Stimulated activated memory B cell treated with anti-CD40 and anti-IgM and Interleukin-4, amounts not matched to agents 10 μg/mL and 1 μg/mL and 100 μg/mL, for 72 hours (primary cell): ENCODE measurements at regions not wholly inside any gene's neighbourhood (a gene's known extent, or its start where the extent isn't known, plus 50 kb on each side); places are given as distances from the start of the nearest gene placed in this dataset.

ENCODE experiments used
- ATAC-seq: fragments of 150-1000 bp; cut with Tn5 transposase; 2 replicates; pipeline ENCODE4 v1.10.0; 2021
- H3K27ac Mint-ChIP-seq: one replicate; pipeline ENCODE4 v1.8.0; 2022; ENCODE audit warnings: mild to moderate bottlenecking, mixed read lengths
- H3K27me3 Mint-ChIP-seq: one replicate; pipeline ENCODE4 v1.8.0; 2022; ENCODE audit warnings: mixed read lengths
- H3K36me3 Mint-ChIP-seq: one replicate; pipeline ENCODE4 v1.8.0; 2022; ENCODE audit warnings: mixed read lengths
- H3K4me1 Mint-ChIP-seq: one replicate; pipeline ENCODE4 v1.8.0; 2022; ENCODE audit warnings: mixed read lengths
- H3K4me3 Mint-ChIP-seq: one replicate; pipeline ENCODE4 v1.8.0; 2022; ENCODE audit warnings: mild to moderate bottlenecking, moderate library complexity, mixed read lengths
- H3K9me3 Mint-ChIP-seq: one replicate; pipeline ENCODE4 v1.8.0; 2022; ENCODE audit warnings: mixed read lengths

DNA sequence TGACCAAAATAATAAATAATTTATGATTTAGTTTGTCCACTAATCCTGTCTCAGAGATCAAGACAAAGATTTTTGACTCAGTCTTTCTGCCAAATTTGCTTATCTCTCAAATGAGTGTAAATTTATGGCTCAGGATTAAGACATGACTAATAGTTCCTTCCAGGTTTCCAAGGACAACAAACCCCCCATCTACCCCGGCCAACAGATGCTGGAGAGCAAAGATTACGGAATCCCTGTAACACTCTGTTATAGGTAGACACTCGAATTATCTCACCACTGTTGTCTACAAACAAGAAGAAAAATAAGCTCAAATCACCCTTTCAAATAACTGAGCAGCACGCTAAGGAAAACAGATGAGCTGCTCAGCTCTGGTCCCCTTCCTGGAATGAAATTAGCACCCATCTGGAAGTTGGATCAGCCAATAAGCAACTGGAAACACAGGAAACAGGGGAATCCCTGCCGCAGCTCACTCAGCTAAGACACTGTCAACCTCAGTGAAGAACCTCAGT lies 56.8 kb upstream of the SVIL start:
- Mint-ChIP-seq H3K9me3 (peaks cover 2% of the 10 kb centered on the region), H3K4me3 (no peak overlapping the region), H3K36me3 (no peaks in the 10 kb centered on the region), H3K4me1 (no peaks in the 10 kb centered on the region), H3K27ac (no peak overlapping the region), H3K27me3 (no peaks in the 10 kb centered on the region)
- ATAC-seq, result no peak

DNA sequence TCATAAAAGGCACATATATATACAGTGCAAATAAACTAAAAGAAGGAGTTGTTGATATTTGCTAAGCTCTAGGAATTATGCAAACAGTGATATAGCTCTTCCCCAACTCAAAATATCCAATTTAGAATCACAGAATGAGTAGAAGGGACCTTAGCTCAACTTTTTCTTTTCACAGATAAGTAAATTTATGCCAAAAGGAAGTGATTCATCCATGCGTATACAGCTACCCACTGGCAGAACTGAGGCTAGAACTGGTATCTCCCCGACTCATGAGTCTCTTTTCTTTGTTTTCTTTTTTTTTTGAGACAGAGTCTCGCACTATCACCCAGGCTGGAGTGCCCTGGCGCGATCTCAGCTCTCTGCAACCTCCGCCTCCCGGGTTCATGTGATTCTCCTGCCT lies 54.2 kb upstream of the SVIL start:
- peaks cover 4% of the 10 kb centered on the region for H3K9me3 Mint-ChIP-seq
- H3K27ac Mint-ChIP-seq, result no peak overlapping the region
- no peaks in the 10 kb centered on the region for H3K4me1 Mint-ChIP-seq
- no peak for ATAC-seq
- H3K27me3 Mint-ChIP-seq, result no peaks in the 10 kb centered on the region
- no peaks in the 10 kb centered on the region for H3K36me3 Mint-ChIP-seq
- H3K4me3 Mint-ChIP-seq, result no peak overlapping the region

DNA sequence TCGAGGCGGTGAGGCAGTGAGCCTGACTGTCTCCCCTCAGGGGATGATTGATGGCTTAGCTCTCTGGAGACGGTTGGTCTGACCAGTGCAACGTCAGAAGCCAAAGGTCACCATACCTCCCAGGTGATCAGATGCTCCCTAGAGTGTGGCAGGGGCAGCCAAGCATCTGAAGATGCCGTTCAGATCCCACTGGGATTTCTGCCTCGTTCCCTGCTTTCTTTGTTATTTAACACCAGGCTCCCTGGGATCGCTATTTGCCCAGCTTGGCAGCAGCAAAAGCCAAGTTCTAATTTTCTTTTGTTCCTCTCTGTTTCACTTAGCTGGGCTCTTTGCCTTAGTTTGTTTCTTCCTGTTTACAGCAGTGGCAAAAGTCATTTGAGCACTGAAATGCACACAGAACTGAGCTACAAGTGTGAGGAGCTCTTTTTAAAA lies 53.5 kb upstream of the SVIL start:
- Mint-ChIP-seq H3K36me3 (no peaks in the 10 kb centered on the region), H3K27ac (no peak overlapping the region), H3K9me3 (peaks cover 4% of the 10 kb centered on the region), H3K4me3 (no peak overlapping the region), H3K27me3 (no peaks in the 10 kb centered on the region), H3K4me1 (no peaks in the 10 kb centered on the region)
- no peak for ATAC-seq

DNA sequence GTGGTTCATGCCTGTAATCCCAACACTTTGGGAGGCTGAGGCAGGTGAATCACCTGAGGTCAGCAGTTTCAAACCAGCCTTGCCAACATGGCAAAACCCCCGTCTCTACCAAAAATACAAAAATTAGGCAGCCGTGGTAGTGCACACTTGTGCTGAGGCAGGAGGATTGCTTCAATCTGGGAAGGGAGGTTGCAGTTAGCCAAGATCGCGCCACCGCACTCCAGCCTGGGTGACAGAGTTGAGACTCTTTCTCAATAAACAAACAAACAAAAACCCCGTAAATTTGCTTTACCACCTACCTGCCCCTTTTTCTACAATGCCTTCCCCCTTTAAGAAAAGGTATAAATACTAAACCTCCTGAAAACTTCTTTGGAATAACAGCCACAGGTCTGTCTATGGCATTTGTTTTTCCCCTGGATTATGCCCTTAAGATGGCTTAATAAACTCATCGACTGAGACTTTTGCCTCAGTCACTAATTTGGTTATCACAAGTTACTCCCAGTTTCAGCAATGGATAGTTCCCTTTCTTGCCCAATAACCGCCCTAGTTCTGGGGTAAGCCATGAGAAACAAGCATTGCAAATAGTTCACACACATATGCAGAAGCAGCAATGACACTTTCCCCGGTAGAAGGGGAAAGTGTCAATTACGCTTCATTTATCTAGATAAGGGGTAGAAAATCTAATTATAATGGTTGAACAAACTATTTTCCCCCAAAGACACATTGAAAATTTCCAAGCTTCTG lies 52.8 kb upstream of the SVIL start:
- H3K36me3 Mint-ChIP-seq, result no peaks in the 10 kb centered on the region
- H3K4me3 Mint-ChIP-seq, result no peak overlapping the region
- no peaks in the 10 kb centered on the region for H3K27me3 Mint-ChIP-seq

DNA sequence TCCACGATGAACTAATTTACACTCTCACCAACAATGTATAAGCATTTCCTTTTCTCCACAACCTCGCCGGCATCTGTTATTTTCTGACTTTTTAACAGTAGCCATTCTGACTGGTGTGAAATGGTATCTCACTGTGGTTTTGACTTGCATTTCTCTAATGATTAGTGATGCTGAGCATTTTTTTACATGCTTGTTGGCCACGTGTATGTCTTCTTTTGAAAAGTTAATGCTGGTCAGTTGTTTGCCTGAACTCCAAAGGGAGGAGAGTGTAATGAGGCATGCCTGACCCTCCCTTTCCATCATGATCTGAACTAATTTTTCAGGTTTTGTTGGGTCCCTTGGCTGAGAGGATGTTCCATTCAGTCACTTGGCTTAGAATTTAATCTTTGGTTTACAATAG lies 50.7 kb upstream of the SVIL start:
- peaks cover 4% of the 10 kb centered on the region for H3K9me3 Mint-ChIP-seq

More for the DNA sequence above, 52.8 kb upstream of the SVIL start:
- peaks cover 4% of the 10 kb centered on the region for H3K9me3 Mint-ChIP-seq
- H3K4me1 Mint-ChIP-seq, result no peaks in the 10 kb centered on the region
- ATAC-seq, result no peak
- H3K27ac Mint-ChIP-seq, result no peak overlapping the region

More for the DNA sequence above, 50.7 kb upstream of the SVIL start:
- no peaks in the 10 kb centered on the region for H3K36me3 Mint-ChIP-seq
- no peak for ATAC-seq
- H3K27ac Mint-ChIP-seq, result no peak overlapping the region
- no peak overlapping the region for H3K4me3 Mint-ChIP-seq
- no peaks in the 10 kb centered on the region for H3K27me3 Mint-ChIP-seq
- H3K4me1 Mint-ChIP-seq, result peaks cover 14% of the 10 kb centered on the region
